Cardiac fibroblast (primary cell): ENCODE measurements at regions not wholly inside any gene's neighbourhood (a gene's known extent, or its start where the extent isn't known, plus 50 kb on each side); places are given as distances from the start of the nearest gene placed in this dataset.

Source experiments
- DNase-seq, 2 donors: peaks; one replicate each; pipeline versions ENCODE4 v3.0.0 to v3.0.0-alpha.2; 2010; ENCODE audit warnings: low read depth in 2 of 2
- H3K4me3 ChIP-seq, 2 donors: replicated peaks in 1 of 2; 1 replicate in 1 of 2; 2 replicates in 1 of 2; pipeline ENCODE4 v1.5.1; 2011; ENCODE audit warnings: low read depth in 2 of 2, low read length in 2 of 2, mild to moderate bottlenecking in 2 of 2, moderate library complexity in 1 of 2
- TF ChIP-seq, protein P1 (sequence below): IDR thresholded peaks from one replicate; pipeline ENCODE4 v1.5.1; 2011; ENCODE audit warnings: low read depth, mild to moderate bottlenecking, low read length, inconsistent platforms

DNA sequence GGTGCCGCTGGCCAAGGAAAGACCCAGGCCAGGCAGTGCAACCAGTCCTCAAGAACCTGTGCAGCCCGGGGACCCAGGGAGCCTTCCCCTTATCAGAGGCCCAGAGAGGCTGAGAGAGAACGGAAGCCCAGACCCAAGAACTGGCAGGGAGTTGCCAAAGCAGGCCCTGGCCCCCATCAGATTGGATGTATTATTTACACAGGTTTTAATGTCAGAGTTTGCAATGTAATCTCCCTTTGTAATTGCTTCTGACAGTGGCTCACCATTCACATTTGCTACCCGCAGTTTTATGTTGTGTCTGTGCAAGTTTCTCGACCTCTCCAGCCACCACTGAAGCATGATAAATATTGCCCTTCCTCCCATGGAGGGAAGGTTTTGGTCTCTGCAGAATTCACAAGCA, 660.9 kb downstream of the LIG4 start:
- DNase-seq = no peak
- TF ChIP-seq, protein P1, sequence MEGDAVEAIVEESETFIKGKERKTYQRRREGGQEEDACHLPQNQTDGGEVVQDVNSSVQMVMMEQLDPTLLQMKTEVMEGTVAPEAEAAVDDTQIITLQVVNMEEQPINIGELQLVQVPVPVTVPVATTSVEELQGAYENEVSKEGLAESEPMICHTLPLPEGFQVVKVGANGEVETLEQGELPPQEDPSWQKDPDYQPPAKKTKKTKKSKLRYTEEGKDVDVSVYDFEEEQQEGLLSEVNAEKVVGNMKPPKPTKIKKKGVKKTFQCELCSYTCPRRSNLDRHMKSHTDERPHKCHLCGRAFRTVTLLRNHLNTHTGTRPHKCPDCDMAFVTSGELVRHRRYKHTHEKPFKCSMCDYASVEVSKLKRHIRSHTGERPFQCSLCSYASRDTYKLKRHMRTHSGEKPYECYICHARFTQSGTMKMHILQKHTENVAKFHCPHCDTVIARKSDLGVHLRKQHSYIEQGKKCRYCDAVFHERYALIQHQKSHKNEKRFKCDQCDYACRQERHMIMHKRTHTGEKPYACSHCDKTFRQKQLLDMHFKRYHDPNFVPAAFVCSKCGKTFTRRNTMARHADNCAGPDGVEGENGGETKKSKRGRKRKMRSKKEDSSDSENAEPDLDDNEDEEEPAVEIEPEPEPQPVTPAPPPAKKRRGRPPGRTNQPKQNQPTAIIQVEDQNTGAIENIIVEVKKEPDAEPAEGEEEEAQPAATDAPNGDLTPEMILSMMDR = no peak
- no peak overlapping the region for H3K4me3 ChIP-seq

GRCh38 chr13:107553838-107554237, 661.5 kb downstream of the LIG4 start:
- no peak overlapping the region for H3K4me3 ChIP-seq
- peak in 1 of 2 donors; percentile 8 for DNase-seq
- TF ChIP-seq, protein P1 = no peak

DNA sequence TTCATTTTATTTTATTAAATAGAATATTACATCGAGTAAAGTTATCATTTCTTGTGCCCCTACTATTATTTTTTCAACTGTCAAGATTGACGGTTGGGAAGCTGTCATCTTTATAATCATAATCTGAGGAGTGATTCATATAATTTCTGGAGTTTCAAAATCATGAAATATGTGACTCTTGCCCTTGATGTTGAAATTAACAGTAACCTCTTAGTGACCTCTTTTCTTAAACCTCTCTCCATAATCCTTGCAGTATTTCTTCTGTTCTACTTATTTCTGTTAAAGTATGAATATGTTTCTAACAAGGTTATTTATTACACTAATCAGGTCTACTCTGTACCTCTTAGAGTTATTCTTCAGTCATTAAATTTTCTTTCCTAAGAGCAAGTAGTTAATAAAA, 663.8 kb downstream of the LIG4 start:
- TF ChIP-seq, protein P1 = no peak
- DNase-seq = no peak

GRCh38 chr13:107548338-107548737, 667.0 kb downstream of the LIG4 start:
- TF ChIP-seq, protein P1 = no peak
- no peak for DNase-seq
- H3K4me3 ChIP-seq = no peak overlapping the region

More for the DNA sequence above, 663.8 kb downstream of the LIG4 start:
- H3K4me3 ChIP-seq = no peak overlapping the region

GRCh38 chr13:107545946-107546502, 669.3 kb downstream of the LIG4 start:
- TF ChIP-seq, protein P1 = no peak
- no peak for DNase-seq
- H3K4me3 ChIP-seq = no peak overlapping the region

DNA sequence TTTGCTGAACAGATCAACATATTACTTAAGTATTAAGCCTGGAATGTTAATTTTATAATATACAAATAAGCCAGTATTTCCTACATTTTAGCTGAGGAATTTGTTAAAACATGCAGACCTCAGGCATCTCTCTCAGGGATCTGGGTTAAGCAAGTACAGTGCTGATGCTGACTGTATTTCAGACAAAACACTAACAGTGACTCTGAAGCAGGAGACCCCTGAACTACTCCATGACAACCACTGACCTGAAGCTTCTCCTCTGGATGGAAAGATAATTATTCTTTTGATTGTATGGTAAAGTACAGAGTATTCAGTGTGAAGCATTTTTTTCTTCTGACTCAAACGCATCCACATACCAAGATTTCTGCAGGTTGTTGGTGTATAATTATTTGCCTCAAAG, 680.8 kb downstream of the LIG4 start:
- no peak for DNase-seq
- TF ChIP-seq, protein P1 = no peak

GRCh38 chr13:107531816-107532215, 683.5 kb downstream of the LIG4 start:
- TF ChIP-seq, protein P1 = no peak
- no peak overlapping the region for H3K4me3 ChIP-seq
- no peak for DNase-seq

More for the DNA sequence above, 680.8 kb downstream of the LIG4 start:
- no peak overlapping the region for H3K4me3 ChIP-seq
